Upper lobe of left lung (tissue), 4 donors: ENCODE measurements at regions not wholly inside any gene's neighbourhood (a gene's known extent, or its start where the extent isn't known, plus 50 kb on each side); places are given as distances from the start of the nearest gene placed in this dataset.

Experiments used
- EP300 ChIP-seq, 4 donors: sonication (generic); formaldehyde crosslinking; IDR thresholded peaks; one replicate each; pipeline ENCODE4 v1.5.1; 2017; ENCODE audit warnings: antibody characterized with exemption in 4 of 4, control low read depth in 2 of 4
- POLR2A ChIP-seq, 4 donors: fragments of 450-650 bp; IDR thresholded peaks; one replicate each; pipeline ENCODE4 v1.5.1; 2016 to 2017; ENCODE audit warnings: antibody characterized with exemption in 4 of 4, mild to moderate bottlenecking in 2 of 4
- TF ChIP-seq, protein P1 (sequence below), 6 experiments: fragments of 450-650 bp in 4 of 6; fragments of 200-600 bp in 2 of 6; sonication (generic) in 2 of 6; IDR thresholded peaks; one replicate each; pipeline ENCODE4 v1.5.1; 2016 to 2019; ENCODE audit warnings: antibody characterized with exemption in 6 of 6

DNA sequence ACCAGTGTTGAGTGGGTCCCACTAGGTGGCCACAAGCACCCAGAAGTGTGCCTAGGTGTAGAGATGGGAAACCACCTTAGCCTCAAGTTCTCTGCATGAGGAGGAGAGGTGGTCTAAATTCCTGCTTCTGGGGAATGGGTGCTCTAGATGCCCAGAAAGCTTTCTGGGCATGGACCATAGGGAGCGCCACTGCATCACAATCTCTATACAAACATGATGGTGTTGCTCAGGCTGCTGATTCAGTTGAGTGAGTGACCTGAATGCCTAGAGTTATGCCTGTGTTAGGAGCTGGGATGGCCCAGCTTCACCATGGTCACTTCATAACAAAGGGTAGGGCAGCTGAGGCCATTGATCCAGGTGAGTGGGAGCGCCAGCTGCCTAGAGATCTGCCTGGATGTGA is 667.9 kb upstream of the ARRDC3 start:
- TF ChIP-seq, protein P1, sequence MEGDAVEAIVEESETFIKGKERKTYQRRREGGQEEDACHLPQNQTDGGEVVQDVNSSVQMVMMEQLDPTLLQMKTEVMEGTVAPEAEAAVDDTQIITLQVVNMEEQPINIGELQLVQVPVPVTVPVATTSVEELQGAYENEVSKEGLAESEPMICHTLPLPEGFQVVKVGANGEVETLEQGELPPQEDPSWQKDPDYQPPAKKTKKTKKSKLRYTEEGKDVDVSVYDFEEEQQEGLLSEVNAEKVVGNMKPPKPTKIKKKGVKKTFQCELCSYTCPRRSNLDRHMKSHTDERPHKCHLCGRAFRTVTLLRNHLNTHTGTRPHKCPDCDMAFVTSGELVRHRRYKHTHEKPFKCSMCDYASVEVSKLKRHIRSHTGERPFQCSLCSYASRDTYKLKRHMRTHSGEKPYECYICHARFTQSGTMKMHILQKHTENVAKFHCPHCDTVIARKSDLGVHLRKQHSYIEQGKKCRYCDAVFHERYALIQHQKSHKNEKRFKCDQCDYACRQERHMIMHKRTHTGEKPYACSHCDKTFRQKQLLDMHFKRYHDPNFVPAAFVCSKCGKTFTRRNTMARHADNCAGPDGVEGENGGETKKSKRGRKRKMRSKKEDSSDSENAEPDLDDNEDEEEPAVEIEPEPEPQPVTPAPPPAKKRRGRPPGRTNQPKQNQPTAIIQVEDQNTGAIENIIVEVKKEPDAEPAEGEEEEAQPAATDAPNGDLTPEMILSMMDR (IDR thresholded peaks at IDR 0.05), result no peak
- TF ChIP-seq POLR2A (IDR thresholded peaks at IDR 0.05) (no peak), EP300 (IDR thresholded peaks at IDR 0.05) (no peak)
